H9 (cell line): ENCODE measurements at regions not wholly inside any gene's neighbourhood (a gene's known extent, or its start where the extent isn't known, plus 50 kb on each side); places are given as distances from the start of the nearest gene placed in this dataset.

Experiments
- DNase-seq: peaks from one replicate; pipeline ENCODE4 v3.0.0-alpha.2; 2017
- H2AFZ ChIP-seq: one replicate; pipeline ENCODE4 v1.6.1; 2013; ENCODE audit warnings: mild to moderate bottlenecking, low read length, control low read depth, moderate library complexity
- H2AK5ac ChIP-seq: 2 replicates; pipeline ENCODE4 v1.6.1; 2013; ENCODE audit warnings: low read length, control low read depth, mixed read lengths; ENCODE audit not compliant: insufficient read length
- H2BK120ac ChIP-seq: one replicate; pipeline ENCODE4 v1.6.1; 2013; ENCODE audit warnings: low read depth, mild to moderate bottlenecking, low read length, control low read depth, inconsistent platforms; ENCODE audit not compliant: poor library complexity, severe bottlenecking
- H2BK12ac ChIP-seq: 2 replicates; pipeline ENCODE4 v1.6.1; 2013; ENCODE audit warnings: low read length, control low read depth, mixed read lengths, low read depth; ENCODE audit not compliant: insufficient read length
- H2BK15ac ChIP-seq: 2 replicates; pipeline ENCODE4 v1.6.1; 2013; ENCODE audit warnings: low read depth, low read length, control low read depth
- H2BK20ac ChIP-seq: one replicate; pipeline ENCODE4 v1.6.1; 2013; ENCODE audit warnings: low read depth, mild to moderate bottlenecking, low read length, control low read depth, inconsistent platforms; ENCODE audit not compliant: poor library complexity, severe bottlenecking
- H2BK5ac ChIP-seq: 2 replicates; pipeline ENCODE4 v1.6.1; 2013; ENCODE audit warnings: low read length, control low read depth, mixed read lengths; ENCODE audit not compliant: insufficient read length
- H3K14ac ChIP-seq: 2 replicates; pipeline ENCODE4 v1.6.1; 2013; ENCODE audit warnings: low read length, control low read depth; ENCODE audit not compliant: insufficient read depth
- H3K18ac ChIP-seq: 2 replicates; pipeline ENCODE4 v1.6.1; 2013; ENCODE audit warnings: low read depth, mild to moderate bottlenecking, mixed read lengths, low read length, control low read depth; ENCODE audit not compliant: insufficient read length
- H3K23ac ChIP-seq: 2 replicates; pipeline ENCODE4 v1.6.1; 2013; ENCODE audit warnings: low read length, control low read depth, mixed read lengths, low read depth; ENCODE audit not compliant: insufficient read length
- H3K23me2 ChIP-seq: 2 replicates; pipeline ENCODE4 v1.6.1; 2013; ENCODE audit warnings: low read depth, mild to moderate bottlenecking, mixed read lengths, low read length, control low read depth; ENCODE audit not compliant: insufficient read length, poor library complexity, severe bottlenecking
- H3K27ac ChIP-seq: 2 replicates; pipeline ENCODE4 v1.5.1; 2013; ENCODE audit warnings: low read length, control low read depth, mixed read lengths, low read depth; ENCODE audit not compliant: insufficient read length
- H3K27me3 ChIP-seq: 2 replicates; pipeline ENCODE4 v1.6.1; 2013; ENCODE audit warnings: low read length, control low read depth, inconsistent platforms; ENCODE audit not compliant: insufficient read depth
- H3K4ac ChIP-seq: 2 replicates; pipeline ENCODE4 v1.6.1; 2013; ENCODE audit warnings: low read depth, mild to moderate bottlenecking, control low read depth, inconsistent platforms, low read length, moderate library complexity
- H3K4me1 ChIP-seq: 2 replicates; pipeline ENCODE4 v1.6.1; 2013; ENCODE audit warnings: low read length, control low read depth, inconsistent platforms; ENCODE audit not compliant: insufficient read depth
- H3K4me2 ChIP-seq: 2 replicates; pipeline ENCODE4 v1.6.1; 2013; ENCODE audit warnings: low read length, control low read depth, mixed read lengths; ENCODE audit not compliant: insufficient read length, insufficient read depth
- H3K56ac ChIP-seq: 2 replicates; pipeline ENCODE4 v1.6.1; 2013; ENCODE audit warnings: low read depth, mild to moderate bottlenecking, mixed read lengths, low read length, control low read depth; ENCODE audit not compliant: insufficient read length
- H3K79me1 ChIP-seq: 2 replicates; pipeline ENCODE4 v1.6.1; 2013; ENCODE audit warnings: low read depth, mild to moderate bottlenecking, moderate library complexity, low read length, control low read depth, inconsistent platforms; ENCODE audit not compliant: insufficient read depth, poor library complexity, severe bottlenecking
- H3K79me2 ChIP-seq: 2 replicates; pipeline ENCODE4 v1.6.1; 2013; ENCODE audit warnings: low read length, control low read depth, inconsistent platforms; ENCODE audit not compliant: insufficient read depth
- H3K9ac ChIP-seq: 2 replicates; pipeline ENCODE4 v1.6.1; 2013; ENCODE audit warnings: low read length, control low read depth, mixed read lengths; ENCODE audit not compliant: insufficient read length; ENCODE audit errors: extremely low read depth
- H3K9me3 ChIP-seq: one replicate; pipeline ENCODE4 v1.6.1; 2013; ENCODE audit warnings: low read depth, low read length, inconsistent platforms; ENCODE audit not compliant: control insufficient read depth
- H3T11ph ChIP-seq: one replicate; pipeline ENCODE4 v1.6.1; 2013; ENCODE audit warnings: mild to moderate bottlenecking, low read length, control low read depth, inconsistent platforms
- H4K20me1 ChIP-seq: one replicate; pipeline ENCODE4 v1.6.1; 2013; ENCODE audit not compliant: control insufficient read depth, insufficient read length, insufficient read depth
- H4K5ac ChIP-seq: 2 replicates; pipeline ENCODE4 v1.6.1; 2013; ENCODE audit warnings: low read depth, mild to moderate bottlenecking, mixed read lengths, low read length, control low read depth; ENCODE audit not compliant: insufficient read length
- H4K8ac ChIP-seq: replicated peaks from 2 replicates; pipeline ENCODE4 v1.6.1; 2013; ENCODE audit warnings: low read length, control low read depth, mixed read lengths, low read depth; ENCODE audit not compliant: insufficient read length
- H4K91ac ChIP-seq: 2 replicates; pipeline ENCODE4 v1.6.1; 2013; ENCODE audit warnings: low read depth, mild to moderate bottlenecking, moderate library complexity, mixed read lengths, low read length, control low read depth; ENCODE audit not compliant: insufficient read length
- H3K27ac Mint-ChIP-seq, 3 experiments: 2 replicates in 2 of 3; 3 replicates in 1 of 3; pipeline ENCODE4 v1.8.0; 2020 to 2021; ENCODE audit warnings: mixed read lengths in 3 of 3, mild to moderate bottlenecking in 1 of 3, moderate library complexity in 1 of 3
- H3K27me3 Mint-ChIP-seq: 2 replicates; pipeline ENCODE4 v1.8.0; 2021; ENCODE audit warnings: low read depth, mild to moderate bottlenecking, moderate library complexity, mixed read lengths
- H3K36me3 Mint-ChIP-seq, 3 experiments: 2 replicates in 2 of 3; 3 replicates in 1 of 3; pipeline ENCODE4 v1.8.0; 2020 to 2021; ENCODE audit warnings: low read depth in 3 of 3, mixed read lengths in 3 of 3; ENCODE audit not compliant: insufficient read depth in 1 of 3
- H3K4me1 Mint-ChIP-seq, 2 experiments: 2 replicates each; pipeline ENCODE4 v1.8.0; 2020; ENCODE audit warnings: mixed read lengths in 2 of 2
- H3K4me3 Mint-ChIP-seq, 2 experiments: 2 replicates in 1 of 2; 3 replicates in 1 of 2; pipeline ENCODE4 v1.8.0; 2020 to 2021; ENCODE audit warnings: mild to moderate bottlenecking in 2 of 2, mixed read lengths in 2 of 2, moderate library complexity in 1 of 2
- H3K9me3 Mint-ChIP-seq, 2 experiments: 2 replicates in 1 of 2; 3 replicates in 1 of 2; pipeline ENCODE4 v1.8.0; 2020; ENCODE audit warnings: mild to moderate bottlenecking in 2 of 2, mixed read lengths in 2 of 2, moderate library complexity in 1 of 2
- CTCF ChIP-seq: fragments of 200-600 bp; sonication (generic); conservative IDR thresholded peaks from 3 replicates; pipeline ENCODE4 v1.8.0; 2021; ENCODE audit warnings: antibody characterized with exemption, mild to moderate bottlenecking
- WGBS: extraction: QIAGEN DNeasy Blood & Tissue Kit; methylation state at CpG from one replicate; pipeline ENCODE4 v1.1.7; 2013; ENCODE audit warnings: missing lambda C conversion rate, low lambda C conversion rate, mixed read lengths; ENCODE audit not compliant: insufficient read length; ENCODE audit errors: extremely low coverage; 5-methylcytosine and 5-hydroxymethylcytosine counted together

DNA sequence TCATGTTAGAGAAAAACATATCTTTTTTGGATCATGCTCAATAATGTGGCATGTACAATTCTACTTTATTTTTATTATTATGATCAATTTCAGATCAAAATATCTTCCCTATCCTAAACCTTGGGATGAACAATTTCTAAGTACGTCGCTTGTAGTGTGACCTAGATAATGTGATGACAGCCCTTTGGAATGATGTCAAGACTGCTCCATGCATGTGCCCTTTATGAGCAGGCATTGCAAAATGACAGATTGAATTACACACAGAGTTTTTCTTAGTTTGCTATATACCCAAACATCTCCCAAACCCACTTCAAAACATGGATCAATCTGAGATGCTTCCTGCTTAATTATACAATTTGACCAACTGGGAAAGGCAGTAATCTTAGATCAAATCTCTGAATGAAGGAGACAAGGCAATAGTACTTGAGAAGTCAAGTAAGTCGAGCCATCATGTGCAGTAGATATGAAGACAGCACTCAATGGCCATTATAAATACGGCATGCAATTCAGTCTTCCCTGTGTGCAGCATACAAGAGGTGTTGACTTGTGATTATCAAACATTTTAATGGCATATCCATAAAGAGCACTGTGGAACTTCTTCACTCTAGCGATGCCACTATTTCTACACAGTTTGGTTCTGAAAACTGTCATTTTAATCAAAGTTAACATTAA is 294.8 kb downstream of the RNF144B start:
- no peaks in the 10 kb centered on the region for H3K9me3 Mint-ChIP-seq
- H3K27ac Mint-ChIP-seq, result no peak overlapping the region
- Histone ChIP-seq H3K4me1 (no peaks in the 10 kb centered on the region), H4K20me1 (no peaks in the 10 kb centered on the region), H4K91ac (no peak overlapping the region), H3K23me2 (no peaks in the 10 kb centered on the region), H2BK12ac (no peak overlapping the region), H3K4ac (no peak overlapping the region), H2AFZ (no peak overlapping the region), H3K56ac (no peak overlapping the region), H2BK120ac (no peak overlapping the region), H3K27ac (no peak overlapping the region), H3K79me2 (no peaks in the 10 kb centered on the region), H3K4me2 (no peak overlapping the region), H3K23ac (no peak overlapping the region), H2BK20ac (no peak overlapping the region), H3K14ac (no peak overlapping the region), H3K18ac (no peak overlapping the region), H3K9me3 (no peaks in the 10 kb centered on the region), H2BK15ac (no peak overlapping the region), H3K27me3 (no peaks in the 10 kb centered on the region), H2AK5ac (no peak overlapping the region), H3K79me1 (no peaks in the 10 kb centered on the region), H4K8ac (no peak overlapping the region), H3K9ac (no peak overlapping the region), H3T11ph (no peak overlapping the region), H4K5ac (no peak overlapping the region), H2BK5ac (no peak overlapping the region)
- H3K4me1 Mint-ChIP-seq, result no peaks in the 10 kb centered on the region
- no peaks in the 10 kb centered on the region for H3K36me3 Mint-ChIP-seq
- no peak for DNase-seq
- no peak overlapping the region for H3K4me3 Mint-ChIP-seq
- no peaks in the 10 kb centered on the region; the same call in 1 of the 2 replicates for H3K27me3 Mint-ChIP-seq
- no CpG with 5 or more reads among the region's 5 CpGs for WGBS
- TF ChIP-seq CTCF, result no peak
